B cell (primary cell): ENCODE measurements at regions not wholly inside any gene's neighbourhood (a gene's known extent, or its start where the extent isn't known, plus 50 kb on each side); places are given as distances from the start of the nearest gene placed in this dataset.

ENCODE experiments used
- ATAC-seq: fragments of 200-7000 bp; cut with Tn5 transposase; one replicate; pipeline ENCODE4 v1.10.0; 2021; ENCODE audit warnings: low read depth, mild to moderate bottlenecking, moderate number of reproducible peaks, moderate library complexity
- CTCF ChIA-PET: fragments of 350-600 bp; sonication (Branson Sonifier 250); formaldehyde crosslinking; loops from one replicate; lab custom pipeline; 2021; ENCODE audit warnings: antibody characterized with exemption, inconsistent platforms; lab: Charles Lee
- POLR2A ChIA-PET: fragments of 350-600 bp; sonication (Branson Sonifier 250); formaldehyde crosslinking; loops from one replicate; lab custom pipeline; 2021; ENCODE audit warnings: antibody characterized with exemption; lab: Charles Lee
- DNase-seq: peaks from one replicate; pipeline ENCODE4 v3.0.0; 2013
- H2AFZ ChIP-seq: 2 replicates; pipeline ENCODE4 v1.6.1; 2012; ENCODE audit warnings: mild to moderate bottlenecking, low read depth, low read length; ENCODE audit not compliant: insufficient read depth, poor library complexity, severe bottlenecking
- H3K27ac ChIP-seq, 2 donors: 1 replicate in 1 of 2; 2 replicates in 1 of 2; pipeline ENCODE4 v1.5.1; 2012 to 2013; ENCODE audit warnings: low read length in 2 of 2, mild to moderate bottlenecking in 2 of 2, moderate library complexity in 1 of 2
- H3K27me3 ChIP-seq, 4 experiments: fragments of 200-600 bp in 1 of 4; sonication (generic) in 1 of 4; replicated peaks in 1 of 4; 1 replicate in 2 of 4; 2 replicates in 2 of 4; pipeline versions ENCODE4 v1.6.1 to v1.7.0; 2013 to 2016; ENCODE audit warnings: low read length in 3 of 4, mild to moderate bottlenecking in 2 of 4, mixed read lengths in 1 of 4, moderate library complexity in 1 of 4; ENCODE audit not compliant: insufficient read depth in 4 of 4, control insufficient read depth in 3 of 4; ENCODE audit errors: control extremely low read depth in 1 of 4
- H3K36me3 ChIP-seq, 2 experiments: replicated peaks in 1 of 2; 1 replicate in 1 of 2; 2 replicates in 1 of 2; pipeline versions ENCODE4 v1.6.1 to v1.7.1; 2013; ENCODE audit warnings: low read length in 1 of 2; ENCODE audit not compliant: insufficient read depth in 2 of 2, control insufficient read depth in 1 of 2; ENCODE audit errors: control extremely low read depth in 1 of 2, extremely low read depth in 1 of 2
- H3K4me1 ChIP-seq, 2 donors: fragments of 200-600 bp in 1 of 2; sonication (generic) in 1 of 2; 1 replicate in 1 of 2; 2 replicates in 1 of 2; pipeline versions ENCODE4 v1.5.1 to v1.6.1; 2013 to 2017; ENCODE audit warnings: low read length in 2 of 2; ENCODE audit not compliant: control insufficient read depth in 2 of 2, insufficient read depth in 2 of 2
- H3K4me2 ChIP-seq: replicated peaks from 2 replicates; pipeline ENCODE3; 2012; ENCODE audit warnings: mild to moderate bottlenecking, low read depth, low read length; ENCODE audit not compliant: poor library complexity, severe bottlenecking
- H3K4me3 ChIP-seq, 5 experiments: fragments of 200-600 bp in 1 of 5; sonication (generic) in 1 of 5; 1 replicate in 3 of 5; 2 replicates in 2 of 5; pipeline versions ENCODE4 v1.5.1 to v1.7.0; 2011 to 2016; ENCODE audit warnings: low read length in 4 of 5, mild to moderate bottlenecking in 4 of 5, low read depth in 2 of 5, control low read depth in 1 of 5, moderate library complexity in 1 of 5; ENCODE audit not compliant: insufficient read depth in 1 of 5; ENCODE audit errors: control extremely low read depth in 1 of 5, extremely low read depth in 1 of 5
- H3K79me2 ChIP-seq: fragments of 200-600 bp; sonication (generic); one replicate; pipeline ENCODE4 v1.6.0; 2016; ENCODE audit warnings: low read length; ENCODE audit not compliant: control insufficient read depth, insufficient read depth
- H3K9ac ChIP-seq: fragments of 200-600 bp; sonication (generic); 2 replicates; pipeline ENCODE4 v1.6.1; 2017; ENCODE audit warnings: mild to moderate bottlenecking, low read length, moderate library complexity
- H3K9me3 ChIP-seq, 3 donors: one replicate each; pipeline versions ENCODE4 v1.6.1 to v1.7.1; 2013; ENCODE audit warnings: low read length in 2 of 3; ENCODE audit not compliant: control insufficient read depth in 2 of 3, insufficient read depth in 1 of 3; ENCODE audit errors: control extremely low read depth in 1 of 3
- H4K20me1 ChIP-seq: 2 replicates; pipeline ENCODE4 v1.6.0; 2012; ENCODE audit warnings: mild to moderate bottlenecking, low read length; ENCODE audit not compliant: insufficient read depth, control insufficient read depth, poor library complexity, severe bottlenecking
- H3K27ac Mint-ChIP-seq: one replicate; pipeline ENCODE4 v1.8.0; 2021; ENCODE audit warnings: mixed read lengths
- H3K27me3 Mint-ChIP-seq: one replicate; pipeline ENCODE4 v1.8.0; 2021; ENCODE audit warnings: mixed read lengths
- H3K4me1 Mint-ChIP-seq: one replicate; pipeline ENCODE4 v1.8.0; 2021; ENCODE audit warnings: mixed read lengths
- H3K4me3 Mint-ChIP-seq: one replicate; pipeline ENCODE4 v1.8.0; 2021; ENCODE audit warnings: mixed read lengths
- H3K9me3 Mint-ChIP-seq: one replicate; pipeline ENCODE4 v1.8.0; 2022; ENCODE audit warnings: mixed read lengths; ENCODE audit not compliant: insufficient read depth
- EZH2 ChIP-seq: IDR thresholded peaks from 2 replicates; pipeline ENCODE4 v1.6.1; 2012; ENCODE audit warnings: borderline replicate concordance, low read depth, mild to moderate bottlenecking, moderate library complexity, low read length; ENCODE audit not compliant: insufficient read depth, poor library complexity, severe bottlenecking
- WGBS: methylation state at CpG from one replicate; pipeline ENCODE4 v1.1.5; 2013; ENCODE audit warnings: missing lambda C conversion rate; ENCODE audit not compliant: insufficient coverage; 5-methylcytosine and 5-hydroxymethylcytosine counted together
- intact Hi-C: fragments of 100-400 bp; cut with micrococcal nuclease; formaldehyde crosslinking; loops from one replicate; pipeline ENCODE4 v1.10.0; 2022
- TF ChIP-seq, protein P1 (sequence below): fragments of 200-600 bp; IDR thresholded peaks from one replicate; pipeline ENCODE4 v1.8.0; 2022; ENCODE audit warnings: antibody characterized with exemption, mild to moderate bottlenecking

DNA sequence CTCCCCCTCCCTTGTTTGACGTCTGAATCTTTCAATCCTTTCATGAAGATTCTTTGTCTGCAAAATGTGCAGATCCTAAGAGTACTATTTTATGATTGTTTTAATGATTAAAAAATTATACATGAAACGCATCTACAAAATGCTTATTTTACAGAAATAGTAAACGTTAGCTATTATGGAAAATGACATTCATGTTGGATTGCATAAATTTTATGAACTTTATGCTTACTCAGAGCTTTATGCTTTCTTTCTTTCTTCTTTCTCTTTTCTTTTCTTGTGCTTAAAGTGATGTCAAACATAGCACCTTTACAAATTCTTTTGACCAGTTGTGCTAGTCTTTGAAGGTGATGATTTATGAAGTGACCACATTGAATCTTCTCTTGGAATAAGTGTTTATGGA is 805.4 kb downstream of the ADCYAP1 start:
- WGBS = no CpG with 5 or more reads among the region's 3 CpGs
- H3K4me3 Mint-ChIP-seq = no peak overlapping the region
- Histone ChIP-seq H4K20me1 (no peaks in the 10 kb centered on the region), H3K27me3 (no peaks in the 10 kb centered on the region), H3K9me3 (no peaks in the 10 kb centered on the region), H3K4me2 (no peak overlapping the region), H2AFZ (no peak overlapping the region), H3K4me3 (no peak overlapping the region), H3K4me1 (no peaks in the 10 kb centered on the region), H3K79me2 (no peaks in the 10 kb centered on the region), H3K27ac (no peak overlapping the region), H3K36me3 (no peaks in the 10 kb centered on the region), H3K9ac (no peak overlapping the region)
- no peaks in the 10 kb centered on the region for H3K9me3 Mint-ChIP-seq
- TF ChIP-seq, protein P1, sequence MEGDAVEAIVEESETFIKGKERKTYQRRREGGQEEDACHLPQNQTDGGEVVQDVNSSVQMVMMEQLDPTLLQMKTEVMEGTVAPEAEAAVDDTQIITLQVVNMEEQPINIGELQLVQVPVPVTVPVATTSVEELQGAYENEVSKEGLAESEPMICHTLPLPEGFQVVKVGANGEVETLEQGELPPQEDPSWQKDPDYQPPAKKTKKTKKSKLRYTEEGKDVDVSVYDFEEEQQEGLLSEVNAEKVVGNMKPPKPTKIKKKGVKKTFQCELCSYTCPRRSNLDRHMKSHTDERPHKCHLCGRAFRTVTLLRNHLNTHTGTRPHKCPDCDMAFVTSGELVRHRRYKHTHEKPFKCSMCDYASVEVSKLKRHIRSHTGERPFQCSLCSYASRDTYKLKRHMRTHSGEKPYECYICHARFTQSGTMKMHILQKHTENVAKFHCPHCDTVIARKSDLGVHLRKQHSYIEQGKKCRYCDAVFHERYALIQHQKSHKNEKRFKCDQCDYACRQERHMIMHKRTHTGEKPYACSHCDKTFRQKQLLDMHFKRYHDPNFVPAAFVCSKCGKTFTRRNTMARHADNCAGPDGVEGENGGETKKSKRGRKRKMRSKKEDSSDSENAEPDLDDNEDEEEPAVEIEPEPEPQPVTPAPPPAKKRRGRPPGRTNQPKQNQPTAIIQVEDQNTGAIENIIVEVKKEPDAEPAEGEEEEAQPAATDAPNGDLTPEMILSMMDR = no peak
- no peak for TF ChIP-seq EZH2
- no peaks in the 10 kb centered on the region for H3K4me1 Mint-ChIP-seq
- DNase-seq = no peak
- no peak for ATAC-seq
- intact Hi-C loops = no loop called here
- CTCF ChIA-PET = no interaction called here
- H3K27ac Mint-ChIP-seq = no peak overlapping the region
- no peaks in the 10 kb centered on the region for H3K27me3 Mint-ChIP-seq
- POLR2A ChIA-PET = no interaction called here

GRCh38 chr18:1732143-1732542 is 827.5 kb downstream of the ADCYAP1 start:
- H4K20me1 ChIP-seq = no peaks in the 10 kb centered on the region
- no peak for DNase-seq
- H3K9me3 ChIP-seq = no peaks in the 10 kb centered on the region
- no peak for ATAC-seq
- H3K4me3 ChIP-seq = no peak overlapping the region
- H3K9ac ChIP-seq = no peak overlapping the region
- Mint-ChIP-seq H3K27ac (no peak overlapping the region), H3K9me3 (no peaks in the 10 kb centered on the region), H3K4me3 (no peak overlapping the region), H3K4me1 (no peaks in the 10 kb centered on the region), H3K27me3 (no peaks in the 10 kb centered on the region)
- WGBS = 100% methylated on average over 2 of the region's 3 CpGs
- no peak overlapping the region for H3K4me2 ChIP-seq
- no peak overlapping the region for H3K27ac ChIP-seq
- H3K36me3 ChIP-seq = no peaks in the 10 kb centered on the region
- no peaks in the 10 kb centered on the region for H3K27me3 ChIP-seq
- ChIA-PET POLR2A (no interaction called here), CTCF (no interaction called here)
- no peak overlapping the region for H2AFZ ChIP-seq
- no peaks in the 10 kb centered on the region for H3K4me1 ChIP-seq
- intact Hi-C loops = no loop called here
- TF ChIP-seq, protein P1 = no peak
- no peaks in the 10 kb centered on the region for H3K79me2 ChIP-seq
